SK-N-SH (cell line): ENCODE measurements at regions not wholly inside any gene's neighbourhood (a gene's known extent, or its start where the extent isn't known, plus 50 kb on each side); places are given as distances from the start of the nearest gene placed in this dataset.

Source experiments
- CTCF ChIA-PET: fragments of 300-600, 350-600 bp; formaldehyde crosslinking; extraction: SDS; loops from one replicate; lab custom pipeline; 2021; lab: Yijun Ruan, JAX
- POLR2A ChIA-PET: fragments of 350-600 bp; sonication (Branson Sonifier 250); formaldehyde crosslinking; extraction: SDS; loops from one replicate; lab custom pipeline; 2020; ENCODE audit warnings: antibody characterized with exemption, inconsistent platforms; lab: Yijun Ruan, JAX
- DNase-seq: peaks from one replicate; pipeline ENCODE4 v3.0.0; 2012
- H2AFZ ChIP-seq: fragments of 200-600 bp; sonication (generic); 2 replicates; pipeline ENCODE4 v1.8.1; 2016; ENCODE audit warnings: antibody characterized with exemption, mild to moderate bottlenecking, low read depth
- H3F3A ChIP-seq: fragments of 200-600 bp; sonication (generic); replicated peaks from 2 replicates; pipeline ENCODE3; 2016; ENCODE audit warnings: antibody characterized with exemption, mild to moderate bottlenecking; ENCODE audit not compliant: insufficient read depth
- H3K27ac ChIP-seq, 2 experiments: fragments of 200-500 bp in 1 of 2; fragments of 200-600 bp in 1 of 2; sonication (Bioruptor generic) in 1 of 2; sonication (generic), shearing (Covaris generic) in 1 of 2; 2 replicates each; pipeline versions ENCODE4 v1.5.1 to v1.6.1; 2014 to 2016; ENCODE audit warnings: low read depth in 2 of 2, inconsistent platforms in 1 of 2, low read length in 1 of 2, mild to moderate bottlenecking in 1 of 2, mixed read lengths in 1 of 2
- H3K27me3 ChIP-seq: fragments of 200-600 bp; sonication (generic), shearing (Covaris generic); 2 replicates; pipeline ENCODE4 v1.6.1; 2016; ENCODE audit warnings: mixed run types; ENCODE audit not compliant: insufficient read depth
- H3K36me3 ChIP-seq, 2 experiments: fragments of 200-500 bp in 1 of 2; fragments of 200-600 bp in 1 of 2; sonication (Bioruptor generic) in 1 of 2; sonication (generic) in 1 of 2; replicated peaks in 1 of 2; 2 replicates each; pipeline versions ENCODE3 to v1.5.1; 2014 to 2016; ENCODE audit warnings: low read length in 1 of 2, mild to moderate bottlenecking in 1 of 2; ENCODE audit not compliant: insufficient read depth in 2 of 2, control insufficient read depth in 1 of 2
- H3K4me1 ChIP-seq, 2 experiments: fragments of 200-500 bp in 1 of 2; fragments of 200-600 bp in 1 of 2; sonication (Bioruptor generic) in 1 of 2; sonication (generic), shearing (Covaris generic) in 1 of 2; 2 replicates each; pipeline versions ENCODE4 v1.5.1 to v1.6.1; 2014 to 2016; ENCODE audit warnings: low read depth in 1 of 2, low read length in 1 of 2, mixed run types in 1 of 2; ENCODE audit not compliant: insufficient read depth in 2 of 2, control insufficient read depth in 1 of 2
- H3K4me2 ChIP-seq: fragments of 200-600 bp; sonication (generic), shearing (Covaris generic); 2 replicates; pipeline ENCODE4 v1.6.1; 2017; ENCODE audit warnings: mixed run types
- H3K4me3 ChIP-seq, 2 experiments: fragments of 200-500 bp in 1 of 2; fragments of 200-600 bp in 1 of 2; sonication (Bioruptor generic) in 1 of 2; sonication (generic), shearing (Covaris generic) in 1 of 2; 2 replicates each; pipeline versions ENCODE4 v1.5.1 to v1.8.1; 2014 to 2016; ENCODE audit warnings: low read depth in 2 of 2, inconsistent platforms in 1 of 2, low read length in 1 of 2, mild to moderate bottlenecking in 1 of 2, mixed read lengths in 1 of 2, moderate library complexity in 1 of 2
- H3K79me2 ChIP-seq: fragments of 200-600 bp; sonication (generic); 2 replicates; pipeline ENCODE4 v1.8.1; 2017; ENCODE audit warnings: mild to moderate bottlenecking; ENCODE audit not compliant: insufficient read depth
- H3K9ac ChIP-seq: fragments of 200-600 bp; sonication (generic); 2 replicates; pipeline ENCODE4 v1.6.1; 2017; ENCODE audit warnings: mixed run types
- H3K9me2 ChIP-seq: fragments of 200-600 bp; sonication (generic); 2 replicates; pipeline ENCODE4 v1.6.1; 2017; ENCODE audit warnings: mixed run types
- H3K9me3 ChIP-seq: fragments of 200-600 bp; sonication (generic); 2 replicates; pipeline ENCODE4 v1.6.1; 2017; ENCODE audit warnings: mixed run types, mild to moderate bottlenecking, moderate library complexity
- H4K20me1 ChIP-seq: fragments of 200-600 bp; sonication (generic); 2 replicates; pipeline ENCODE4 v1.6.1; 2017; ENCODE audit warnings: mild to moderate bottlenecking, mixed run types; ENCODE audit not compliant: insufficient read depth
- CHD2 ChIP-seq: fragments of 150-350 bp; IDR thresholded peaks from 2 replicates; pipeline ENCODE4 v1.6.1; 2018; ENCODE audit warnings: low read length; ENCODE audit not compliant: partially characterized antibody
- EP300 ChIP-seq, 2 experiments: IDR thresholded peaks; 2 replicates each; pipeline versions ENCODE4 v1.4.0 to v1.6.1; 2012; ENCODE audit warnings: borderline replicate concordance in 1 of 2, low read depth in 1 of 2, low read length in 1 of 2
- GATA2 ChIP-seq: sonication (generic); formaldehyde crosslinking; IDR thresholded peaks from 2 replicates; pipeline ENCODE4 v1.5.0; 2020; ENCODE audit warnings: mild to moderate bottlenecking, missing genetic modification reagents
- RAD21 ChIP-seq: IDR thresholded peaks from 2 replicates; pipeline ENCODE4 v1.6.1; 2012; ENCODE audit warnings: mild to moderate bottlenecking, low read length
- RXRA ChIP-seq: IDR thresholded peaks from 2 replicates; pipeline ENCODE4 v1.4.0; 2012; ENCODE audit warnings: low read depth, mild to moderate bottlenecking, borderline replicate concordance
- SIN3A ChIP-seq: IDR thresholded peaks from 2 replicates; pipeline ENCODE4 v1.6.1; 2012; ENCODE audit warnings: low read depth, mild to moderate bottlenecking, low read length, moderate library complexity, borderline replicate concordance
- SMC3 ChIP-seq: IDR thresholded peaks from 2 replicates; pipeline ENCODE4 v1.6.1; 2012; ENCODE audit warnings: low read depth, low read length, improper control_type of control experiment
- YY1 ChIP-seq: IDR thresholded peaks from 2 replicates; pipeline ENCODE4 v1.4.0; 2012; ENCODE audit warnings: low read depth, mild to moderate bottlenecking
- WGBS: methylation state at CpG from one replicate; pipeline ENCODE4 v1.1.6; 2017; ENCODE audit warnings: low lambda C conversion rate; 5-methylcytosine and 5-hydroxymethylcytosine counted together
- TF ChIP-seq, protein P1 (sequence below): IDR thresholded peaks from 2 replicates; pipeline ENCODE4 v1.4.0; 2012; ENCODE audit warnings: low read depth, borderline replicate concordance

- H3K9me2 ChIP-seq = no peaks in the 10 kb centered on the region
- no peaks in the 10 kb centered on the region for H3K27me3 ChIP-seq
- no peaks in the 10 kb centered on the region for H3K79me2 ChIP-seq
- ChIA-PET POLR2A (no interaction called here), CTCF (interaction anchor here (1.1 kb wide), 1 partner anchor 10 kb away, joined by 3 read pairs; no protein-coding TSS in a partner anchor)
- H3K36me3 ChIP-seq = no peaks in the 10 kb centered on the region
- WGBS = 73% methylated on average over 6 of the region's 6 CpGs
- H3K4me3 ChIP-seq = no peak overlapping the region
- H2AFZ ChIP-seq = peak overlapping the region; percentile 53; the same call in 1 of the 2 replicates
- H4K20me1 ChIP-seq = no peaks in the 10 kb centered on the region
- no peak for TF ChIP-seq RXRA
- TF ChIP-seq YY1 = no peak
- TF ChIP-seq, protein P1, sequence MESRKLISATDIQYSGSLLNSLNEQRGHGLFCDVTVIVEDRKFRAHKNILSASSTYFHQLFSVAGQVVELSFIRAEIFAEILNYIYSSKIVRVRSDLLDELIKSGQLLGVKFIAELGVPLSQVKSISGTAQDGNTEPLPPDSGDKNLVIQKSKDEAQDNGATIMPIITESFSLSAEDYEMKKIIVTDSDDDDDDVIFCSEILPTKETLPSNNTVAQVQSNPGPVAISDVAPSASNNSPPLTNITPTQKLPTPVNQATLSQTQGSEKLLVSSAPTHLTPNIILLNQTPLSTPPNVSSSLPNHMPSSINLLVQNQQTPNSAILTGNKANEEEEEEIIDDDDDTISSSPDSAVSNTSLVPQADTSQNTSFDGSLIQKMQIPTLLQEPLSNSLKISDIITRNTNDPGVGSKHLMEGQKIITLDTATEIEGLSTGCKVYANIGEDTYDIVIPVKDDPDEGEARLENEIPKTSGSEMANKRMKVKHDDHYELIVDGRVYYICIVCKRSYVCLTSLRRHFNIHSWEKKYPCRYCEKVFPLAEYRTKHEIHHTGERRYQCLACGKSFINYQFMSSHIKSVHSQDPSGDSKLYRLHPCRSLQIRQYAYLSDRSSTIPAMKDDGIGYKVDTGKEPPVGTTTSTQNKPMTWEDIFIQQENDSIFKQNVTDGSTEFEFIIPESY = no peak
- TF ChIP-seq EP300 (IDR thresholded peaks at IDR 0.05; ENCODE audit: borderline replicate concordance in 1 of 2, low read depth in 1 of 2, low read length in 1 of 2) = no peak
- TF ChIP-seq SIN3A = no peak
- TF ChIP-seq GATA2 (CRISPR knock-in tag) = no peak
- H3K4me1 ChIP-seq = peaks cover 0 to 13% of the 10 kb centered on the region in 2 experiments; a peak in 1 of 4 replicates
- no peak overlapping the region for H3K4me2 ChIP-seq
- H3F3A ChIP-seq = no peaks in the 10 kb centered on the region
- H3K9me3 ChIP-seq = no peaks in the 10 kb centered on the region
- no peak overlapping the region for H3K9ac ChIP-seq
- H3K27ac ChIP-seq = no peak overlapping the region
- no peak for DNase-seq
Measured at GRCh38 chr2:7736646-7737305, 819.6 kb downstream of the RNF144A start.

DNA sequence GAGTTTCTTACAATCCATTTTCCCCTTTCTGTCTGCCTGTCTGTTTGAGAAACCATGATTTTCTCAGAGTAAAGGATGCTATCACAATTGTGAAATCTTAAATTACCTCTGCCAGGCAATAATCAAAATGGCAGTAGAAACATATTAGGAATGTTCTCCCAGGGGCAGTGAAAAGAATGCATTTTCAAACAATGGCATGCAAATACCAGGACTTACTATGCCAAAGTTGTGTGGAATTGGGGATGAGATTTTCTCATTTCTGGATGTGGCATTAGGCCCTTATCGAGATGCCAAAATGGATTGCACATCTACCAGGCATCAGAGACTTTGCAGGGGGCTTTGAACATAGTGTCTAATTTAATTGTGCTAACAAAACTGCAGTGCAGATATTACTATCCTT, 821.4 kb downstream of the RNF144A start:
- no peak overlapping the region for H3K4me2 ChIP-seq
- H3K27me3 ChIP-seq = no peaks in the 10 kb centered on the region
- 58% methylated on average over 1 of the region's 1 CpG for WGBS
- peak overlapping the region; percentile 38; the same call in 1 of the 2 replicates for H2AFZ ChIP-seq
- peaks cover 0 to 13% of the 10 kb centered on the region in 2 experiments; a peak in 1 of 4 replicates for H3K4me1 ChIP-seq
- H3K27ac ChIP-seq = no peak overlapping the region
- no peak overlapping the region for H3K4me3 ChIP-seq
- CTCF ChIA-PET = interaction anchor here (1.2 kb wide), 1 partner anchor 312 kb away, joined by 3 read pairs; no protein-coding TSS in a partner anchor
- no peaks in the 10 kb centered on the region for H3K36me3 ChIP-seq
- H3K9ac ChIP-seq = no peak overlapping the region
- no peak for DNase-seq
- H3K9me3 ChIP-seq = no peaks in the 10 kb centered on the region
- no peaks in the 10 kb centered on the region for H3K79me2 ChIP-seq
- TF ChIP-seq YY1 (0 out of 2 replicates have a peak, but pooled peaks have one; percentile 24), EP300 (IDR thresholded peaks at IDR 0.05; ENCODE audit: borderline replicate concordance in 1 of 2, low read depth in 1 of 2, low read length in 1 of 2) (0 out of 4 replicates have a peak, but pooled peaks of 1 of the 2 experiments have one; percentile 9), CHD2 (no peak)
- no peaks in the 10 kb centered on the region for H4K20me1 ChIP-seq
- no peaks in the 10 kb centered on the region for H3K9me2 ChIP-seq
- POLR2A ChIA-PET = no interaction called here
- H3F3A ChIP-seq = no peaks in the 10 kb centered on the region

DNA sequence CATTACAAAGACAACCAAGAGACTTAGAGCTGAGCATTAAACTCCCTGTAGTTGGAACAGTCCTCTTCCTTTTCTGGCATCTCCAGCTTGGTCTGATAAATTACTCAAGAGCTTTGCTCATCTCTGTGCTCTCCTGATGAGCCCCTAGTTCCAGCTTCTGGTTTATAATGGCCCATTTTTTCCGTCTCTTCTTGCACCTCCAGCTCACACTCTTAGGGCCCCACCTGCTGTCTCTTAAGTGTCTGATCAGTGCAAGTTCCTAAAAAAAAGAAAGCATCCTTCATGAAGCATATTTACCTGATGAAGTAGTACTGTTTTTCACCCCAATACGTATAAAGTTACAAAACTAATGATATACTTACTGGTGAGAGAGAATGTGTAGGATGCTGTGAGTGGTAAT, 822.9 kb downstream of the RNF144A start:
- DNase-seq = no peak
- no peak overlapping the region for H3K4me3 ChIP-seq
- TF ChIP-seq RAD21 (0 out of 2 replicates have a peak, but pooled peaks have one; percentile 8), SMC3 (no peak)
- TF ChIP-seq, all 33 proteins: peak for 1
- H3K27me3 ChIP-seq = no peaks in the 10 kb centered on the region
- no peak overlapping the region for H3K9ac ChIP-seq
- no peak overlapping the region for H3K27ac ChIP-seq
- H3K79me2 ChIP-seq = no peaks in the 10 kb centered on the region
- no peaks in the 10 kb centered on the region for H3K9me2 ChIP-seq
- CTCF ChIA-PET = interaction anchor here (1.1 to 1.5 kb wide), 3 partner anchors 13 to 536 kb away, joined by 3 to 5 read pairs (median 3); no protein-coding TSS in a partner anchor
- 76% methylated on average over 2 of the region's 2 CpGs for WGBS
- no peak overlapping the region for H3K4me2 ChIP-seq
- no peaks in the 10 kb centered on the region for H4K20me1 ChIP-seq
- H3F3A ChIP-seq = no peaks in the 10 kb centered on the region
- H3K36me3 ChIP-seq = no peaks in the 10 kb centered on the region
- POLR2A ChIA-PET = no interaction called here
- no peak overlapping the region for H2AFZ ChIP-seq
- H3K9me3 ChIP-seq = no peaks in the 10 kb centered on the region
- H3K4me1 ChIP-seq = peaks cover 0 to 13% of the 10 kb centered on the region in 2 experiments; a peak in 2 of 4 replicates
